GM12872 (cell line): ENCODE measurements at regions not wholly inside any gene's neighbourhood (a gene's known extent, or its start where the extent isn't known, plus 50 kb on each side); places are given as distances from the start of the nearest gene placed in this dataset.

Experiments
- TF ChIP-seq, protein P1 (sequence below): IDR thresholded peaks from 3 replicates; pipeline ENCODE4 v1.5.1; 2011; ENCODE audit warnings: low read depth, mild to moderate bottlenecking, low read length, moderate library complexity; ENCODE audit not compliant: insufficient read depth

DNA sequence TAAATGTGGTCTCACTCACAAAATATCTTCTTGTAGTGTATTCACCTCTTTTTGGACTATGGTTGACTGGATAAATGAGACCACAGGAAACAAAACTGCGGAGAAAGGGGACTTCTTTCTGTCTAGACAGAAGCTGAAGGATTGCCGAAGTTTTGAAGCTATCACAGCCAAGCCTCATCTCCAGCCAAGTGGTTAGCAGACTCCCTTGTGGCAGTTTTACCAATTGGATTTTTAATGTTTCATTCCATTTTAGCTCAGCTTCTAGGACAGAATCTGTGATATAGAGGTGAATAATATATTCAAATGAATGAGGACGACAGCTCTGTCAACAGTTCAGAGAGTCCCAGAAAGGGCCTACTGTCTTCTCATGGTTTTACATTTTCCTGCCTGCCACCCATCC is 215.7 kb upstream of the ZNF608 start:
- TF ChIP-seq, protein P1, sequence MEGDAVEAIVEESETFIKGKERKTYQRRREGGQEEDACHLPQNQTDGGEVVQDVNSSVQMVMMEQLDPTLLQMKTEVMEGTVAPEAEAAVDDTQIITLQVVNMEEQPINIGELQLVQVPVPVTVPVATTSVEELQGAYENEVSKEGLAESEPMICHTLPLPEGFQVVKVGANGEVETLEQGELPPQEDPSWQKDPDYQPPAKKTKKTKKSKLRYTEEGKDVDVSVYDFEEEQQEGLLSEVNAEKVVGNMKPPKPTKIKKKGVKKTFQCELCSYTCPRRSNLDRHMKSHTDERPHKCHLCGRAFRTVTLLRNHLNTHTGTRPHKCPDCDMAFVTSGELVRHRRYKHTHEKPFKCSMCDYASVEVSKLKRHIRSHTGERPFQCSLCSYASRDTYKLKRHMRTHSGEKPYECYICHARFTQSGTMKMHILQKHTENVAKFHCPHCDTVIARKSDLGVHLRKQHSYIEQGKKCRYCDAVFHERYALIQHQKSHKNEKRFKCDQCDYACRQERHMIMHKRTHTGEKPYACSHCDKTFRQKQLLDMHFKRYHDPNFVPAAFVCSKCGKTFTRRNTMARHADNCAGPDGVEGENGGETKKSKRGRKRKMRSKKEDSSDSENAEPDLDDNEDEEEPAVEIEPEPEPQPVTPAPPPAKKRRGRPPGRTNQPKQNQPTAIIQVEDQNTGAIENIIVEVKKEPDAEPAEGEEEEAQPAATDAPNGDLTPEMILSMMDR = no peak

DNA sequence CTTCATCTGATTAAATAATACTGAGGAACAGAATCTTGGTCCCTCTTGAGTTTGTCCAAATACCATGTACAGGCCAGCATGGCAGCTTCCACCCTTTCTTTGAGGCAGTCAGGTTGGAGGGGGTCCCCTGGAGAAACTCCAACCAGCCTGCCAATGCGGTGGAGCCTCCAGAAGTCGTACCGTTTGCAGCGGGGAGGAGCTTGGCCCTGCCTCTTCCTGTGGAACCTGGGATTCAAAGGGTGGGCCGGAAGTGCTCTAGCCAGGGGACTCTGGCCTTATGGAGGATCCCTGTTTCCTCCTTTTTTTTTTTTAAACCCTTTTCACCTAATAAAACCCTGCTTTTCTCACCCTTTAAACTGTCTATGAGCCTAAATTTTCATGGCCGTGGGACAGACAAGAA is 216.3 kb upstream of the ZNF608 start:
- TF ChIP-seq, protein P1 = no peak

DNA sequence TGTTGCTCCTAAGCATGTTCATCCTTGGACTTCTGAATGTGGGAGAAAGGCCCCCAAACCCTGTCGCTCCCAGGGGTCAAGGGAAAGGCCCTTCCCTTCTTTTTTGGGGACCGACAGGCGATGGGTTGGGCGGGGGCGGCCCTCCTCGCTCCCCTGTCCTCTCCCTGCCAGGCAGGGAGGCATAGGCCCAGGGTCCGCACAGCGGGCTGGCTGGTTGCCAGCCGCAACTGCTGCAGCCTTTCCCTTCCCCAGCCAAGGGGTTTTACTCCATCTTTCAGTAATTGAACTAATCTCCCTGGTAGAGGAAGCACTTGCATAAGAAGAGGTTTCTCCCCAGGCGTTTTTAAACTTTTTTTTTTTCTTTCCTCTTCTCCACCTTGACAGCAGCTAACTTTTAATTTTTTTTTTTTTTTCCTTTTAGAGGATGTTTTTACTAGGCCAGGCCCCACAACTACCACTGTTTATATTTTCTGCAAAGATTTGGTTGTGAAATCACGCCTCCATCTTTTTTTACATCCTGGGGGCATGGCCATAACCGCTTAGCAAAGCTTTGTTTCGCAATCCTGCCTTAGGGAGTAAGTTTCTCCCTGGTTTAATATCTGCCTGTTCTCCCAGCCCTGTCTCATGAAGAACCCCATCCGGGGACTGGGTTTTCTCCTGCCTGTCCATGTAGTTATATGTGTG is 216.9 kb upstream of the ZNF608 start:
- TF ChIP-seq, protein P1 = no peak

DNA sequence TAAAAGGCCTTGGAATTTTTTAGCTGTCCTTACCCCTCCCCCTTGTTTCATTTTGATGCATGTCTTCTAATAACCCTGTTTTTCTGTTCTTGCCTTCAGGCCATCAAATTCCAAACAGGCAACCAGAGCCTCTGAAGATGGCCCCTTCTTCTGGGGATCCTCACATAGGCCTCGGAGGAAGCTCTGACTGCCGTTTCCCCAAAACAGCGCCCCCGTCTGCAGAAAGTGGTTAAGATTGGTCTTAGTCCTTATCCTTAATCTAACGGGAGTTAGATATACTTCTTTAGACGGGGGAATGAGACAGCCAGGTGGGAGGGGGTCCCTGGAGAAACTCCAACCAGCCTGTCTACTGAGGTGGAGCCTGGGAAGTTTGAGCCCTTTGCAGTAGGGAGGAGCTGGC is 226.3 kb upstream of the ZNF608 start:
- TF ChIP-seq, protein P1 = no peak

DNA sequence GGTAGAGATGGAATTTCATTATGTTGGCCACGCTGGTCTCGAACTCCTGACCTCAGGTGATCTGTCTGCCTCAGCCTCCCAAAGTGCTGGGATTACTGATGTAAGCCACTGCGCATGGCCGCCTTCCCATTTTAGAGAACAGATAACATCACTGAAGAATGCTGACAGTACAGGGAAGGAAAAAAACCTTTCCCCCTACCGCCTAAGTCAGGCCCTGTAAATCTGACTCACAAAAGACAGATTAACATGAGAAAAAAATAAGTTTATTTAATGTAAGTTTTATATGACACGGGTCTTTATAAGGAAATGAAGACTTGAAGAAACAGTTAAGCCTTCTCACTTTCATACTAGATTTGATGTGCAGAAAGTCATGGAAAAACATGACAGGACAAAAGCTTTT is 227.2 kb upstream of the ZNF608 start:
- TF ChIP-seq, protein P1 = no peak

DNA sequence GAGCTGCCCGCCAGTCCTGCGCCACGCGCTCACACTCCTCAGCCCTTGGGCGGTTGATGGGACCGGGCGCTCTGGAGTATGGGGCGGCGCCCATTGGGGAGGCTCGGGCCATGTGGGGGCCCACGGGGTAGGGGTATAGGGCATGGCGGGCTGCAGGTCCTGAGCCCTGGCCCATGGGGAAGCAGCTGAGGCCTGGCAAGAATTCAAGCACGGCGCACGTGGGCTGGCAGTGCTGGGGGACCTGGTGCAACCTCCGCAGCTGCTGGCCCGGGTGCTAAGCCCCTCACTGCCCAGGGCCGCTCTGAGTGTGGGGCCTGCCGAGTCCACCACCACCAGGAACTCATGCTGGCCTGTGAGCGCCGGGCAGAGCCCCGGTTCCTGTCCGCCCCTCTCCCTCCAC is 229.6 kb upstream of the ZNF608 start:
- TF ChIP-seq, protein P1 = no peak

DNA sequence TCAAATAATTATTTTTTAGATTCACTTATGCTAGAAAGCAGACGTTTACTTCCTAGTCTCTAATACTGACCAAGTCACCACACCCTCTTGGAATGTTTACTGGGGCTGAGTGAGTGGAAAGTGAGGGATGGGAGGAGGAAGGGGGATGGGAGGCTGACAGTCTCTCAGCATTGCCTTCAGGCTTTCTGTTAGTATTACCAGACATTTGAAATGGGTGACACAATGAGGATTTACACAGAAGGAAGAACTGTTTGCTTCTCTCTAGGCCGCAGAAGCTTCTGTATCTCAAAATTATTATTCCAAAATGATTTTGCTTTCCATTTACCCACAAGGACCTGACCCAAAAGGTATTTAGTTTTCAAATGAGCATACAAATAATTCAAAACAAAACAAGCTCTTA is 232.8 kb upstream of the ZNF608 start:
- TF ChIP-seq, protein P1 = no peak
